HL-60 (cell line): ENCODE measurements at regions not wholly inside any gene's neighbourhood (a gene's known extent, or its start where the extent isn't known, plus 50 kb on each side); places are given as distances from the start of the nearest gene placed in this dataset.

Experiments
- DNase-seq, 2 experiments: peaks; one replicate each; pipeline ENCODE4 v3.0.0-alpha.2; 2010 to 2020; ENCODE audit warnings: low read depth in 1 of 2, low spot score in 1 of 2
- H3K27ac ChIP-seq: fragments of 250-450 bp; sonication (Bioruptor Pico); replicated peaks from 2 replicates; pipeline ENCODE4 v1.5.1; 2020; ENCODE audit warnings: mild to moderate bottlenecking, moderate library complexity
- H3K27me3 ChIP-seq: fragments of 250-450 bp; sonication (Bioruptor Pico); 2 replicates; pipeline ENCODE4 v1.5.1; 2021; ENCODE audit warnings: mild to moderate bottlenecking, moderate library complexity; ENCODE audit not compliant: insufficient read depth, poor library complexity, severe bottlenecking
- H3K4me3 ChIP-seq: replicated peaks from 2 replicates; pipeline ENCODE4 v1.5.1; 2011; ENCODE audit warnings: mild to moderate bottlenecking, control low read depth, low read length; ENCODE audit not compliant: insufficient read depth
- GABPA ChIP-seq: IDR thresholded peaks from 2 replicates; pipeline ENCODE4 v1.6.1; 2012; ENCODE audit warnings: low read depth
- POLR2AphosphoS5 ChIP-seq: IDR thresholded peaks from 2 replicates; pipeline ENCODE4 v1.6.1; 2012; ENCODE audit warnings: low read depth
- REST ChIP-seq: IDR thresholded peaks from 2 replicates; pipeline ENCODE4 v1.6.1; 2012; ENCODE audit warnings: low read depth; ENCODE audit not compliant: insufficient replicate concordance
- SPI1 ChIP-seq: IDR thresholded peaks from 2 replicates; pipeline ENCODE4 v1.6.1; 2012; ENCODE audit warnings: low read depth, mild to moderate bottlenecking, borderline replicate concordance
- TF ChIP-seq, protein P1 (sequence below): IDR thresholded peaks from one replicate; pipeline ENCODE4 v1.5.1; 2011; ENCODE audit warnings: low read length, control low read depth, inconsistent platforms; ENCODE audit not compliant: insufficient read depth

GRCh38 chr17:72366626-72367025 is 245.8 kb downstream of the SOX9 start:
- Histone ChIP-seq H3K4me3 (no peak overlapping the region), H3K27ac (no peak overlapping the region), H3K27me3 (no peaks in the 10 kb centered on the region)
- DNase-seq: no peak
- TF ChIP-seq POLR2AphosphoS5 (no peak), REST (no peak), SPI1 (no peak), GABPA (no peak)
- TF ChIP-seq, protein P1, sequence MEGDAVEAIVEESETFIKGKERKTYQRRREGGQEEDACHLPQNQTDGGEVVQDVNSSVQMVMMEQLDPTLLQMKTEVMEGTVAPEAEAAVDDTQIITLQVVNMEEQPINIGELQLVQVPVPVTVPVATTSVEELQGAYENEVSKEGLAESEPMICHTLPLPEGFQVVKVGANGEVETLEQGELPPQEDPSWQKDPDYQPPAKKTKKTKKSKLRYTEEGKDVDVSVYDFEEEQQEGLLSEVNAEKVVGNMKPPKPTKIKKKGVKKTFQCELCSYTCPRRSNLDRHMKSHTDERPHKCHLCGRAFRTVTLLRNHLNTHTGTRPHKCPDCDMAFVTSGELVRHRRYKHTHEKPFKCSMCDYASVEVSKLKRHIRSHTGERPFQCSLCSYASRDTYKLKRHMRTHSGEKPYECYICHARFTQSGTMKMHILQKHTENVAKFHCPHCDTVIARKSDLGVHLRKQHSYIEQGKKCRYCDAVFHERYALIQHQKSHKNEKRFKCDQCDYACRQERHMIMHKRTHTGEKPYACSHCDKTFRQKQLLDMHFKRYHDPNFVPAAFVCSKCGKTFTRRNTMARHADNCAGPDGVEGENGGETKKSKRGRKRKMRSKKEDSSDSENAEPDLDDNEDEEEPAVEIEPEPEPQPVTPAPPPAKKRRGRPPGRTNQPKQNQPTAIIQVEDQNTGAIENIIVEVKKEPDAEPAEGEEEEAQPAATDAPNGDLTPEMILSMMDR: no peak

DNA sequence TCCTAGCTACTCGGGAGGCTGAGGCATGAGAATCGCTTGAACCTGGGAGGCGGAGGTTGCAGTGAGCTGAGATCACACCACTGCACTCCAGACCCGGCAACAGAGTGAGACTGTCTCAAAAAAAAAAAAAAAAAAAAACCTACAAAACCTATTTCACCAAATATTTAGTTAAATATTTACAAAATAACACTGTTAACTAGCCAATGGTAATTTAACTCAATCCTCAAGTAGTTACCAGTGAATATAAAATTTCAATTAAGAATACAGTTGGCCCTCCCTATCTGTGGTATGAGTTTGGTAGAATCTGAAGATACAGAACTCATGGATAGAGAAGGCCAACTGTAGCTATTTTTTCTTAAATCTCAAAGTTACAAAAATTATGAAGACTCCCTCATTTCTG is 247.4 kb downstream of the SOX9 start:
- TF ChIP-seq POLR2AphosphoS5 (no peak), REST (no peak), SPI1 (no peak), GABPA (no peak)
- TF ChIP-seq, protein P1: no peak
- Histone ChIP-seq H3K27me3 (no peaks in the 10 kb centered on the region), H3K27ac (no peak overlapping the region), H3K4me3 (no peak overlapping the region)
- no peak for DNase-seq

DNA sequence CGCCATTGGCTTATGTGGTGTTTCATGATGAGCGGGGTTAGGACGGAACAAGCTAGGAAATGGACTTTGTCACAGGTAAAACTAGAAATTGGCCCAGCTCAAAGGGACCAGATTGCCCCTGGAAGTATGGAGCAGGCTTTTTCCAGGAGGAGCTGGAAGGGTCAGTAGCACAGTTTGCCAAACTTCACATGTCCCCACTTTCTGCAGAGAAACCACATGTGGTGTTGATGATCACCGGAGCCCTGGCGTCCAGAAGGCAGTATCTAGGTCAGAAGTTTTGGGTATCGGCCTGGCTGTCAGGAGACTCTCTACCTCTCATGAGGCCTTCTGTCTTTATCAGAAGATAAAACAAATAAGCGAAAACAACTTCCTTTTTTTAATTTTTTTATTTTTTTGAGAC is 248.5 kb downstream of the SOX9 start:
- no peak overlapping the region for H3K27ac ChIP-seq
- no peak for DNase-seq
- TF ChIP-seq POLR2AphosphoS5 (no peak), REST (no peak), SPI1 (no peak), GABPA (no peak)
- TF ChIP-seq, protein P1: no peak
- no peaks in the 10 kb centered on the region for H3K27me3 ChIP-seq
- H3K4me3 ChIP-seq: no peak overlapping the region
